Gastroesophageal sphincter (tissue), 3 donors: ENCODE measurements at regions not wholly inside any gene's neighbourhood (a gene's known extent, or its start where the extent isn't known, plus 50 kb on each side); places are given as distances from the start of the nearest gene placed in this dataset.

ENCODE experiments used
- CTCF ChIP-seq, 4 experiments: fragments of 200-600 bp in 2 of 4; fragments of 450-650 bp in 2 of 4; sonication (generic) in 1 of 4; IDR thresholded peaks; one replicate each; pipeline ENCODE4 v1.5.1; 2017 to 2019; ENCODE audit warnings: antibody characterized with exemption in 4 of 4, mild to moderate bottlenecking in 2 of 4, moderate library complexity in 2 of 4
- EP300 ChIP-seq: sonication (generic); formaldehyde crosslinking; IDR thresholded peaks from one replicate; pipeline ENCODE4 v1.6.1; 2017; ENCODE audit warnings: antibody characterized with exemption, mild to moderate bottlenecking
- POLR2A ChIP-seq, 2 donors: fragments of 450-650 bp; IDR thresholded peaks; one replicate each; pipeline ENCODE4 v1.6.1; 2017; ENCODE audit warnings: antibody characterized with exemption in 2 of 2, mild to moderate bottlenecking in 2 of 2, moderate library complexity in 1 of 2

GRCh38 chr7:89401690-89402089 is 606.2 kb upstream of the TEX47 start:
- TF ChIP-seq CTCF (IDR thresholded peaks at IDR 0.05): no peak
- TF ChIP-seq POLR2A (IDR thresholded peaks at IDR 0.05): no peak
- no peak for TF ChIP-seq EP300
